SK-N-SH treated with all-trans-retinoic acid at 6 μM for 48 hours (cell line): ENCODE measurements at regions not wholly inside any gene's neighbourhood (a gene's known extent, or its start where the extent isn't known, plus 50 kb on each side); places are given as distances from the start of the nearest gene placed in this dataset.

Experiments
- ATAC-seq: fragments of 200-7000 bp; cut with Tn5 transposase; 3 replicates; pipeline ENCODE4 v1.9.1; 2020; ENCODE audit warnings: mild to moderate bottlenecking, moderate library complexity
- ARNTL ChIP-seq: fragments of 450-650 bp; formaldehyde crosslinking; IDR thresholded peaks from 2 replicates; pipeline ENCODE4 v1.5.0; 2020; ENCODE audit warnings: low read depth, mild to moderate bottlenecking, moderate library complexity, borderline replicate concordance
- BACH2 ChIP-seq: fragments of 250-450 bp; sonication (Bioruptor Pico); IDR thresholded peaks from 2 replicates; pipeline ENCODE4 v1.9.0; 2021; ENCODE audit warnings: mild to moderate bottlenecking, borderline replicate concordance
- CREB5 ChIP-seq: fragments of 250-450 bp; sonication (Bioruptor Pico); IDR thresholded peaks from 2 replicates; pipeline ENCODE4 v1.5.1; 2020; ENCODE audit warnings: low read depth, mild to moderate bottlenecking, moderate library complexity
- CSDC2 ChIP-seq: fragments of 250-450 bp; sonication (Bioruptor Pico); IDR thresholded peaks from 2 replicates; pipeline ENCODE4 v1.5.0; 2020; ENCODE audit warnings: mild to moderate bottlenecking, moderate library complexity
- CSRNP3 ChIP-seq: fragments of 250-450 bp; sonication (Bioruptor Pico); IDR thresholded peaks from 2 replicates; pipeline ENCODE4 v1.5.1; 2021; ENCODE audit warnings: mild to moderate bottlenecking, moderate library complexity
- GLIS3 ChIP-seq: fragments of 250-450 bp; sonication (Bioruptor Pico); IDR thresholded peaks from 2 replicates; pipeline ENCODE4 v1.5.0; 2020; ENCODE audit warnings: mild to moderate bottlenecking, moderate library complexity
- ISL1 ChIP-seq: fragments of 250-450 bp; sonication (Bioruptor Pico); IDR thresholded peaks from 2 replicates; pipeline ENCODE4 v2.1.2; 2022; ENCODE audit warnings: mild to moderate bottlenecking, moderate library complexity
- PATZ1 ChIP-seq: fragments of 250-450 bp; sonication (Bioruptor Pico); IDR thresholded peaks from 2 replicates; pipeline ENCODE4 v1.8.0; 2020; ENCODE audit warnings: mild to moderate bottlenecking, moderate library complexity, borderline replicate concordance
- POU6F1 ChIP-seq: fragments of 250-450 bp; sonication (Bioruptor Pico); IDR thresholded peaks from 2 replicates; pipeline ENCODE4 v1.8.0; 2021; ENCODE audit warnings: low read depth, mild to moderate bottlenecking, moderate library complexity, borderline replicate concordance
- RARB ChIP-seq: fragments of 250-450 bp; sonication (Bioruptor Pico); IDR thresholded peaks from 2 replicates; pipeline ENCODE4 v1.8.0; 2021; ENCODE audit warnings: mild to moderate bottlenecking, moderate library complexity
- SNAI2 ChIP-seq: fragments of 250-450 bp; sonication (Bioruptor Pico); IDR thresholded peaks from 2 replicates; pipeline ENCODE4 v1.5.0; 2020; ENCODE audit warnings: mild to moderate bottlenecking, moderate library complexity
- TCF4 ChIP-seq: fragments of 250-450 bp; sonication (Bioruptor Pico); IDR thresholded peaks from 2 replicates; pipeline ENCODE4 v1.8.0; 2021; ENCODE audit warnings: mild to moderate bottlenecking, moderate library complexity, borderline replicate concordance
- TOX ChIP-seq: fragments of 250-450 bp; sonication (Bioruptor Pico); IDR thresholded peaks from 2 replicates; pipeline ENCODE4 v1.8.0; 2021; ENCODE audit warnings: mild to moderate bottlenecking, moderate library complexity, borderline replicate concordance
- TSHZ2 ChIP-seq: fragments of 250-450 bp; sonication (Bioruptor Pico); IDR thresholded peaks from 2 replicates; pipeline ENCODE4 v1.5.0; 2020; ENCODE audit warnings: mild to moderate bottlenecking, moderate library complexity
- ZC3H10 ChIP-seq: fragments of 250-450 bp; sonication (Bioruptor Pico); IDR thresholded peaks from 2 replicates; pipeline ENCODE4 v1.5.1; 2021; ENCODE audit warnings: mild to moderate bottlenecking, moderate library complexity
- ZFP3 ChIP-seq: fragments of 250-450 bp; sonication (Bioruptor Pico); IDR thresholded peaks from 2 replicates; pipeline ENCODE4 v1.5.0; 2020; ENCODE audit warnings: mild to moderate bottlenecking, moderate library complexity
- ZNF70 ChIP-seq: fragments of 450-650 bp; formaldehyde crosslinking; IDR thresholded peaks from 2 replicates; pipeline ENCODE4 v1.5.0; 2020; ENCODE audit warnings: mild to moderate bottlenecking, moderate library complexity
- ZNF8 ChIP-seq: fragments of 450-650 bp; formaldehyde crosslinking; IDR thresholded peaks from 2 replicates; pipeline ENCODE4 v1.5.0; 2020; ENCODE audit warnings: mild to moderate bottlenecking, moderate library complexity

GRCh38 chr19:28039677-28040381 lies 1173.1 kb downstream of the UQCRFS1 start:
- no peak for ATAC-seq
- no peak for TF ChIP-seq ZNF70 (CRISPR knock-in tag)
- TF ChIP-seq ZNF8 (CRISPR knock-in tag): no peak
- TF ChIP-seq ZC3H10: no peak
- no peak for TF ChIP-seq BACH2 (CRISPR knock-in tag)
- TF ChIP-seq TCF4 (CRISPR knock-in tag): no peak
- TF ChIP-seq CREB5 (CRISPR knock-in tag): no peak
- no peak for TF ChIP-seq TSHZ2 (CRISPR knock-in tag)
- no peak for TF ChIP-seq TOX (CRISPR knock-in tag)
- TF ChIP-seq GLIS3 (CRISPR knock-in tag): no peak
- TF ChIP-seq ARNTL (CRISPR knock-in tag): no peak
- no peak for TF ChIP-seq CSDC2 (CRISPR knock-in tag)
- no peak for TF ChIP-seq POU6F1 (CRISPR knock-in tag)
- no peak for TF ChIP-seq PATZ1
- no peak for TF ChIP-seq ZFP3 (CRISPR knock-in tag)

- ATAC-seq: no peak
- TF ChIP-seq ZFP3 (CRISPR knock-in tag) (no peak), CREB5 (CRISPR knock-in tag) (no peak), GLIS3 (CRISPR knock-in tag) (no peak), ZNF70 (CRISPR knock-in tag) (no peak), CSRNP3 (CRISPR knock-in tag) (no peak), RARB (CRISPR knock-in tag) (no peak), SNAI2 (CRISPR knock-in tag) (no peak), CSDC2 (CRISPR knock-in tag) (no peak), ISL1 (CRISPR knock-in tag) (no peak)
Measured at GRCh38 chr19:28037186-28037585, 1175.8 kb downstream of the UQCRFS1 start.

- ATAC-seq: no peak
- TF ChIP-seq SNAI2 (CRISPR knock-in tag): no peak
- TF ChIP-seq ZFP3 (CRISPR knock-in tag): no peak
- TF ChIP-seq CSRNP3 (CRISPR knock-in tag): no peak
- TF ChIP-seq CREB5 (CRISPR knock-in tag): no peak
- TF ChIP-seq ZNF70 (CRISPR knock-in tag): no peak
- no peak for TF ChIP-seq TOX (CRISPR knock-in tag)
- TF ChIP-seq ISL1 (CRISPR knock-in tag): no peak
- no peak for TF ChIP-seq ARNTL (CRISPR knock-in tag)
- TF ChIP-seq CSDC2 (CRISPR knock-in tag): no peak
- no peak for TF ChIP-seq TCF4 (CRISPR knock-in tag)
- TF ChIP-seq RARB (CRISPR knock-in tag): no peak
- TF ChIP-seq PATZ1: no peak
Measured at GRCh38 chr19:28036486-28036885, 1176.5 kb downstream of the UQCRFS1 start.
